Calu3 (cell line): ENCODE measurements at regions not wholly inside any gene's neighbourhood (a gene's known extent, or its start where the extent isn't known, plus 50 kb on each side); places are given as distances from the start of the nearest gene placed in this dataset.
A peak's percentile ranks its signal among the peaks of the same experiment; 100 is the strongest.

Experiments used
- BruUV-seq: library from RNA; stranded (reverse); fragments of 400-500 nt; replicated peaks from 2 replicates; lab custom pipeline; 2021; lab: Mats Ljungman, UMichigan
- CTCF ChIA-PET: fragments of 300-600 bp; sonication (Branson Sonifier 250); formaldehyde crosslinking; loops from one replicate; lab custom pipeline; 2022; ENCODE audit warnings: antibody characterized with exemption; lab: Charles Lee
- DNase-seq: peaks from one replicate; pipeline ENCODE4 v3.0.0; 2022
- H3K27ac Mint-ChIP-seq: one replicate; pipeline ENCODE4 v1.8.0; 2022; ENCODE audit warnings: mixed read lengths; ENCODE audit not compliant: unreplicated experiment
- H3K27me3 Mint-ChIP-seq: one replicate; pipeline ENCODE4 v1.8.0; 2022; ENCODE audit warnings: mixed read lengths; ENCODE audit not compliant: unreplicated experiment
- H3K36me3 Mint-ChIP-seq: one replicate; pipeline ENCODE4 v1.8.0; 2022; ENCODE audit warnings: mild to moderate bottlenecking, moderate library complexity, mixed read lengths; ENCODE audit not compliant: insufficient read depth, unreplicated experiment
- H3K4me1 Mint-ChIP-seq: one replicate; pipeline ENCODE4 v1.8.0; 2022; ENCODE audit warnings: mild to moderate bottlenecking, low read depth, mixed read lengths; ENCODE audit not compliant: unreplicated experiment
- H3K4me3 Mint-ChIP-seq: one replicate; pipeline ENCODE4 v1.8.0; 2022; ENCODE audit warnings: mild to moderate bottlenecking, low read depth, moderate library complexity, mixed read lengths; ENCODE audit not compliant: unreplicated experiment
- H3K9me3 Mint-ChIP-seq: one replicate; pipeline ENCODE4 v1.8.0; 2022; ENCODE audit warnings: low read depth, mixed read lengths; ENCODE audit not compliant: unreplicated experiment
- CTCF ChIP-seq: fragments of 200-600 bp; IDR thresholded peaks from one replicate; pipeline ENCODE4 v1.8.0; 2022; ENCODE audit warnings: antibody characterized with exemption; ENCODE audit not compliant: unreplicated experiment
- intact Hi-C: fragments of 100-400 bp; cut with micrococcal nuclease; formaldehyde crosslinking; loops from one replicate; pipeline ENCODE4 v1.10.0; 2022; ENCODE audit not compliant: unreplicated experiment

- TF ChIP-seq CTCF, result no peak
These were observed 1978.3 kb upstream of the PIK3C3 start for GRCh38 chr18:39976771-39977170.

GRCh38 chr18:39972521-39972920 lies 1982.5 kb upstream of the PIK3C3 start:
- BruUV-seq, result no TSS peak
- H3K4me1 Mint-ChIP-seq, result no peaks in the 10 kb centered on the region
- CTCF ChIA-PET, result no interaction called here
- no peaks in the 10 kb centered on the region for H3K27me3 Mint-ChIP-seq
- no peak overlapping the region for H3K27ac Mint-ChIP-seq
- no peak overlapping the region for H3K4me3 Mint-ChIP-seq
- no peaks in the 10 kb centered on the region for H3K36me3 Mint-ChIP-seq
- intact Hi-C loops, result no loop called here
- TF ChIP-seq CTCF, result no peak
- H3K9me3 Mint-ChIP-seq, result no peaks in the 10 kb centered on the region
- DNase-seq, result no peak

More at GRCh38 chr18:39976771-39977170, 1978.3 kb upstream of the PIK3C3 start:
- BruUV-seq, result no TSS peak
- Mint-ChIP-seq H3K27me3 (no peaks in the 10 kb centered on the region), H3K4me3 (no peak overlapping the region), H3K36me3 (no peaks in the 10 kb centered on the region), H3K9me3 (no peaks in the 10 kb centered on the region), H3K27ac (no peak overlapping the region), H3K4me1 (no peaks in the 10 kb centered on the region)
- no peak for DNase-seq
- intact Hi-C loops, result no loop called here
- CTCF ChIA-PET, result no interaction called here

GRCh38 chr18:39969803-39970494 lies 1985.1 kb upstream of the PIK3C3 start:
- intact Hi-C loops, result no loop called here
- no peaks in the 10 kb centered on the region for H3K4me1 Mint-ChIP-seq
- no peak for DNase-seq
- no peaks in the 10 kb centered on the region for H3K27me3 Mint-ChIP-seq
- no peak overlapping the region for H3K4me3 Mint-ChIP-seq
- H3K36me3 Mint-ChIP-seq, result no peaks in the 10 kb centered on the region
- CTCF ChIA-PET, result no interaction called here
- no peaks in the 10 kb centered on the region for H3K9me3 Mint-ChIP-seq
- no peak overlapping the region for H3K27ac Mint-ChIP-seq
- TF ChIP-seq CTCF, result no peak
- no TSS peak for BruUV-seq

- H3K27me3 Mint-ChIP-seq, result no peaks in the 10 kb centered on the region
- no peaks in the 10 kb centered on the region for H3K36me3 Mint-ChIP-seq
- no peaks in the 10 kb centered on the region for H3K9me3 Mint-ChIP-seq
- H3K27ac Mint-ChIP-seq, result no peak overlapping the region
- no peaks in the 10 kb centered on the region for H3K4me1 Mint-ChIP-seq
- no peak overlapping the region for H3K4me3 Mint-ChIP-seq
- no TSS peak for BruUV-seq
- peak; percentile 10 for DNase-seq
- CTCF ChIA-PET, result no interaction called here
- TF ChIP-seq CTCF, result peak; percentile 18
- intact Hi-C loops, result no loop called here
These were observed 1988.8 kb upstream of the PIK3C3 start for GRCh38 chr18:39966275-39966674.
